ENCODE measurements at regions not wholly inside any gene's neighbourhood (a gene's known extent, or its start where the extent isn't known, plus 50 kb on each side); places are given as distances from the start of the nearest gene placed in this dataset.

GRCh38 chr7:25574828-25575227 lies 346.5 kb upstream of the NPVF start:
- no peak overlapping the region for H2AFZ ChIP-seq (ENCODE audit: low read depth, low read length)
- H3K36me3 ChIP-seq (ENCODE audit: insufficient read depth, low read length), result no peaks in the 10 kb centered on the region
- no peaks in the 10 kb centered on the region for H3K9me2 ChIP-seq (ENCODE audit: insufficient read depth, low read length)
- H3K4me2 ChIP-seq (ENCODE audit: low read length), result no peak overlapping the region
- H3K9me3 ChIP-seq (ENCODE audit: low read length), result no peaks in the 10 kb centered on the region
- H3K27me3 ChIP-seq (ENCODE audit: insufficient read depth, low read depth, low read length), result no peaks in the 10 kb centered on the region
- H3K79me2 ChIP-seq (replicated peaks; ENCODE audit: insufficient read depth, low read length), result no peaks in the 10 kb centered on the region
- H3K9ac ChIP-seq (ENCODE audit: low read length), result no peak overlapping the region
- no peak for TF ChIP-seq SMC3 (conservative IDR thresholded peaks at IDR 0.05; ENCODE audit: poor library complexity)
- TF ChIP-seq REST (IDR thresholded peaks at IDR 0.05; ENCODE audit: borderline replicate concordance), result no peak
- TF ChIP-seq EZH2 (IDR thresholded peaks at IDR 0.05; ENCODE audit: borderline replicate concordance, insufficient read depth, low read length, poor library complexity, severe bottlenecking), result no peak
- TF ChIP-seq RAD21 (conservative IDR thresholded peaks at IDR 0.05), result no peak
- TF ChIP-seq MXI1 (conservative IDR thresholded peaks at IDR 0.05; ENCODE audit: poor library complexity, severe bottlenecking), result no peak
- TF ChIP-seq POLR2AphosphoS5 (IDR thresholded peaks at IDR 0.05), result no peak
- TF ChIP-seq CTCF (IDR thresholded peaks at IDR 0.05; ENCODE audit: poor library complexity, severe bottlenecking), result no peak
- TF ChIP-seq EP300 (conservative IDR thresholded peaks at IDR 0.05; ENCODE audit: poor library complexity, severe bottlenecking), result no peak
- no peak for TF ChIP-seq TAF1 (IDR thresholded peaks at IDR 0.05; ENCODE audit: low read depth)
- no peaks in the 10 kb centered on the region for H4K20me1 ChIP-seq (ENCODE audit: insufficient read depth)
- no peaks in the 10 kb centered on the region for H3F3A ChIP-seq (ENCODE audit: insufficient read depth, low read length, poor library complexity, severe bottlenecking)
- H3K4me3 ChIP-seq (ENCODE audit: low read length), result no peak overlapping the region
- H3K27ac ChIP-seq (ENCODE audit: low read length), result no peak overlapping the region

GRCh38 chr7:25575634-25576033 lies 347.3 kb upstream of the NPVF start:
- no peak for TF ChIP-seq MXI1 (conservative IDR thresholded peaks at IDR 0.05; ENCODE audit: poor library complexity, severe bottlenecking)

More at GRCh38 chr7:25575634-25576033, 347.3 kb upstream of the NPVF start:
- H4K20me1 ChIP-seq (ENCODE audit: insufficient read depth), result no peaks in the 10 kb centered on the region
- H3K4me3 ChIP-seq (ENCODE audit: low read length), result no peak overlapping the region
- no peaks in the 10 kb centered on the region for H3K79me2 ChIP-seq (replicated peaks; ENCODE audit: insufficient read depth, low read length)
- no peaks in the 10 kb centered on the region for H3F3A ChIP-seq (ENCODE audit: insufficient read depth, low read length, poor library complexity, severe bottlenecking)
- no peaks in the 10 kb centered on the region for H3K27me3 ChIP-seq (ENCODE audit: insufficient read depth, low read depth, low read length)
- no peak overlapping the region for H3K27ac ChIP-seq (ENCODE audit: low read length)
- no peaks in the 10 kb centered on the region for H3K36me3 ChIP-seq (ENCODE audit: insufficient read depth, low read length)
- no peak overlapping the region for H3K4me2 ChIP-seq (ENCODE audit: low read length)
- H3K9ac ChIP-seq (ENCODE audit: low read length), result no peak overlapping the region
- H2AFZ ChIP-seq (ENCODE audit: low read depth, low read length), result no peak overlapping the region
- H3K9me2 ChIP-seq (ENCODE audit: insufficient read depth, low read length), result no peaks in the 10 kb centered on the region
- no peaks in the 10 kb centered on the region for H3K9me3 ChIP-seq (ENCODE audit: low read length)

Measured in neural cell (in vitro differentiated cells).